GM23338 (cell line): ENCODE measurements at regions not wholly inside any gene's neighbourhood (a gene's known extent, or its start where the extent isn't known, plus 50 kb on each side); places are given as distances from the start of the nearest gene placed in this dataset.

Experiments used
- ATAC-seq: fragments of 200-7000 bp; cut with Tn5 transposase; 3 replicates; pipeline ENCODE4 v1.9.1; 2020
- DNase-seq: peaks from one replicate; pipeline ENCODE4 v3.0.0-alpha.2; 2015; ENCODE audit warnings: low spot score
- H2AFZ ChIP-seq: fragments of 200-600 bp; sonication (generic); 2 replicates; pipeline ENCODE4 v1.8.0; 2016; ENCODE audit warnings: antibody characterized with exemption, mild to moderate bottlenecking, moderate library complexity
- H3F3A ChIP-seq: fragments of 200-600 bp; sonication (generic); replicated peaks from 2 replicates; pipeline ENCODE4 v1.8.0; 2017; ENCODE audit warnings: antibody characterized with exemption, mixed run types, low read depth
- H3K27ac ChIP-seq: fragments of 200-600 bp; sonication (generic); 2 replicates; pipeline ENCODE4 v1.6.1; 2016; ENCODE audit warnings: low read depth
- H3K27me3 ChIP-seq: fragments of 200-600 bp; sonication (generic); 2 replicates; pipeline ENCODE4 v1.8.0; 2016; ENCODE audit warnings: mild to moderate bottlenecking, mixed run types, moderate library complexity; ENCODE audit not compliant: insufficient read depth
- H3K36me3 ChIP-seq: fragments of 200-600 bp; sonication (generic); 2 replicates; pipeline ENCODE4 v1.8.0; 2016; ENCODE audit warnings: mild to moderate bottlenecking; ENCODE audit not compliant: insufficient read depth
- H3K4me1 ChIP-seq: fragments of 200-600 bp; sonication (generic); 2 replicates; pipeline ENCODE4 v1.8.0; 2016; ENCODE audit warnings: mild to moderate bottlenecking, moderate library complexity; ENCODE audit not compliant: insufficient read depth
- H3K4me2 ChIP-seq: fragments of 200-600 bp; sonication (generic); 2 replicates; pipeline ENCODE4 v1.7.1; 2017; ENCODE audit warnings: mixed run types
- H3K4me3 ChIP-seq: fragments of 200-600 bp; sonication (generic); 2 replicates; pipeline ENCODE4 v1.6.1; 2016; ENCODE audit warnings: mixed run types
- H3K79me2 ChIP-seq: fragments of 200-600 bp; sonication (generic); replicated peaks from 2 replicates; pipeline ENCODE4 v1.8.0; 2017; ENCODE audit warnings: mild to moderate bottlenecking; ENCODE audit not compliant: insufficient read depth
- H3K9me2 ChIP-seq: fragments of 200-600 bp; sonication (generic); 2 replicates; pipeline ENCODE4 v1.8.0; 2017; ENCODE audit not compliant: insufficient read depth
- H4K20me1 ChIP-seq: fragments of 200-600 bp; sonication (generic); replicated peaks from 2 replicates; pipeline ENCODE4 v1.8.0; 2017; ENCODE audit warnings: mild to moderate bottlenecking; ENCODE audit not compliant: insufficient read depth
- H3K27ac Mint-ChIP-seq: 2 replicates; pipeline ENCODE4 v1.8.0; 2020; ENCODE audit warnings: inconsistent platforms, mild to moderate bottlenecking, moderate library complexity, mixed read lengths
- H3K27me3 Mint-ChIP-seq: 3 replicates; pipeline ENCODE4 v1.8.0; 2022; ENCODE audit warnings: low read depth, mild to moderate bottlenecking, moderate library complexity, mixed read lengths, inconsistent platforms; ENCODE audit not compliant: insufficient read depth, poor library complexity
- H3K36me3 Mint-ChIP-seq: 3 replicates; pipeline ENCODE4 v1.8.0; 2021; ENCODE audit warnings: low read depth, mild to moderate bottlenecking, inconsistent platforms, moderate library complexity, mixed read lengths
- H3K4me1 Mint-ChIP-seq: 3 replicates; pipeline ENCODE4 v1.8.0; 2020; ENCODE audit warnings: mild to moderate bottlenecking, inconsistent platforms, mixed read lengths
- H3K4me3 Mint-ChIP-seq: 3 replicates; pipeline ENCODE4 v1.8.0; 2021; ENCODE audit warnings: moderate library complexity, mild to moderate bottlenecking, inconsistent platforms, mixed read lengths
- H3K9me3 Mint-ChIP-seq: 3 replicates; pipeline ENCODE4 v1.8.0; 2020; ENCODE audit warnings: moderate library complexity, mild to moderate bottlenecking, inconsistent platforms, mixed read lengths
- CTCF ChIP-seq, 2 experiments: fragments of 200-600 bp in 1 of 2; sonication (generic) in 1 of 2; conservative IDR thresholded peaks; 2 replicates each; pipeline versions ENCODE4 v1.5.1 to v1.6.1; 2016 to 2017; ENCODE audit warnings: antibody characterized with exemption in 2 of 2, low read depth in 2 of 2, mild to moderate bottlenecking in 2 of 2, moderate library complexity in 1 of 2
- ETS1 ChIP-seq: IDR thresholded peaks from 2 replicates; pipeline ENCODE4 v1.6.1; 2016; ENCODE audit warnings: antibody characterized with exemption
- JUNB ChIP-seq: IDR thresholded peaks from one replicate; pipeline ENCODE4 v1.6.1; 2016; ENCODE audit warnings: antibody characterized with exemption; ENCODE audit not compliant: unreplicated experiment
- POLR2AphosphoS5 ChIP-seq: IDR thresholded peaks from 2 replicates; pipeline ENCODE4 v1.6.1; 2016; ENCODE audit warnings: antibody characterized with exemption, low read depth
- STAT1 ChIP-seq: IDR thresholded peaks from one replicate; pipeline ENCODE4 v1.6.1; 2016; ENCODE audit warnings: antibody characterized with exemption; ENCODE audit not compliant: unreplicated experiment
- TF ChIP-seq, protein P1 (sequence below): IDR thresholded peaks from one replicate; pipeline ENCODE4 v1.6.1; 2018; ENCODE audit warnings: antibody characterized with exemption; ENCODE audit not compliant: unreplicated experiment
- TF ChIP-seq, protein P2 (sequence below): fragments of 250-450 bp; sonication (Bioruptor Pico); IDR thresholded peaks from 2 replicates; pipeline ENCODE4 v1.5.0; 2020; ENCODE audit warnings: mild to moderate bottlenecking, moderate library complexity

- 0 out of 2 replicates have a peak, but pooled peaks cover 3% of the 10 kb centered on the region for H3K9me2 ChIP-seq
- ATAC-seq (no peak), DNase-seq (no peak)
- H3K27me3 ChIP-seq: no peaks in the 10 kb centered on the region
- no peaks in the 10 kb centered on the region for H3K4me1 ChIP-seq
- Mint-ChIP-seq H3K4me3 (no peak overlapping the region), H3K27ac (no peak overlapping the region), H3K4me1 (no peaks in the 10 kb centered on the region), H3K36me3 (0 out of 3 replicates have a peak, but pooled peaks cover 4% of the 10 kb centered on the region), H3K27me3 (peaks cover 3% of the 10 kb centered on the region), H3K9me3 (no peaks in the 10 kb centered on the region)
- H3K79me2 ChIP-seq: no peaks in the 10 kb centered on the region
- no peak overlapping the region for H3K4me3 ChIP-seq
- H2AFZ ChIP-seq: no peak overlapping the region
- no peak for TF ChIP-seq ETS1
- H4K20me1 ChIP-seq: no peaks in the 10 kb centered on the region
- H3F3A ChIP-seq: no peaks in the 10 kb centered on the region
- no peak overlapping the region for H3K27ac ChIP-seq
- no peak overlapping the region for H3K4me2 ChIP-seq
- H3K36me3 ChIP-seq: no peaks in the 10 kb centered on the region
Observed at GRCh38 chr14:34134484-34134883, 183.6 kb upstream of the EGLN3 start.

DNA sequence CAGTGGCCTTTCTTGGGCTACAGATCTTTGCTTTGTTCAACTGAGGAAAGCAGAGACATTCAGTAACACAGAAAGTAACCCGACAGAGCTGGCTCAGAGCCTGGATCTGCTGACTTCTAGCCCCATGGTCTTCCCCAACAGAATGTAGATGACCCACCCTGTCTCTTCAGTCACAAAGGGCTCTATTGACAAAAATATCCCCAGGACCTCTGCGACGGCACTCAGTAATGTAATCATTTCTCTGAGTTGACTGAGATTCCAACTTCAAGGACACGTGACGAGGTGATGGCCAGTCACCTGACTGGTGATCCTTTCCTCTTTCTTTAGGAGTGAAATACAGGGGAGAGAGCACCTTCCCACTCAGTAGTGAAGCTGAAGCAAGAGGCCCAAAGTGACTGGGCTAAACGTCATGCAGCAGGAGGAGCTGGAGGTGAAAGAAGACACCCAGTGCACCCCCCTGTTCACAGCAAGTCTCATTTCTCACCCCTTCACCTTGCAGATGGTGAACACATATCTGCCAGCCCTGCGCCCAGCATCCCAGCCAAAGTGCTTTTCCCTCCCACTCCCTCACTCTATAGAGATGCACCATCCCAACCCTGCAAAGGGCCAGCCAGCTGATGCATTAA, 179.2 kb upstream of the EGLN3 start:
- no peaks in the 10 kb centered on the region for H3K4me1 Mint-ChIP-seq
- no peaks in the 10 kb centered on the region for H3F3A ChIP-seq
- H3K27me3 Mint-ChIP-seq: no peaks in the 10 kb centered on the region
- no peak overlapping the region for H2AFZ ChIP-seq
- H3K9me2 ChIP-seq: peaks cover 9% of the 10 kb centered on the region; the same call in 1 of the 2 replicates
- no peaks in the 10 kb centered on the region for H3K36me3 Mint-ChIP-seq
- no peak overlapping the region for H3K27ac ChIP-seq
- H3K4me2 ChIP-seq: no peak overlapping the region
- ATAC-seq (no peak), DNase-seq (no peak)
- no peaks in the 10 kb centered on the region for H3K27me3 ChIP-seq
- no peak overlapping the region for H3K4me3 ChIP-seq
- no peaks in the 10 kb centered on the region for H3K36me3 ChIP-seq
- no peak overlapping the region for H3K4me3 Mint-ChIP-seq
- H3K4me1 ChIP-seq: no peaks in the 10 kb centered on the region
- no peak overlapping the region for H3K27ac Mint-ChIP-seq
- no peaks in the 10 kb centered on the region for H4K20me1 ChIP-seq
- H3K9me3 Mint-ChIP-seq: no peaks in the 10 kb centered on the region
- no peaks in the 10 kb centered on the region for H3K79me2 ChIP-seq
- TF ChIP-seq, protein P1, sequence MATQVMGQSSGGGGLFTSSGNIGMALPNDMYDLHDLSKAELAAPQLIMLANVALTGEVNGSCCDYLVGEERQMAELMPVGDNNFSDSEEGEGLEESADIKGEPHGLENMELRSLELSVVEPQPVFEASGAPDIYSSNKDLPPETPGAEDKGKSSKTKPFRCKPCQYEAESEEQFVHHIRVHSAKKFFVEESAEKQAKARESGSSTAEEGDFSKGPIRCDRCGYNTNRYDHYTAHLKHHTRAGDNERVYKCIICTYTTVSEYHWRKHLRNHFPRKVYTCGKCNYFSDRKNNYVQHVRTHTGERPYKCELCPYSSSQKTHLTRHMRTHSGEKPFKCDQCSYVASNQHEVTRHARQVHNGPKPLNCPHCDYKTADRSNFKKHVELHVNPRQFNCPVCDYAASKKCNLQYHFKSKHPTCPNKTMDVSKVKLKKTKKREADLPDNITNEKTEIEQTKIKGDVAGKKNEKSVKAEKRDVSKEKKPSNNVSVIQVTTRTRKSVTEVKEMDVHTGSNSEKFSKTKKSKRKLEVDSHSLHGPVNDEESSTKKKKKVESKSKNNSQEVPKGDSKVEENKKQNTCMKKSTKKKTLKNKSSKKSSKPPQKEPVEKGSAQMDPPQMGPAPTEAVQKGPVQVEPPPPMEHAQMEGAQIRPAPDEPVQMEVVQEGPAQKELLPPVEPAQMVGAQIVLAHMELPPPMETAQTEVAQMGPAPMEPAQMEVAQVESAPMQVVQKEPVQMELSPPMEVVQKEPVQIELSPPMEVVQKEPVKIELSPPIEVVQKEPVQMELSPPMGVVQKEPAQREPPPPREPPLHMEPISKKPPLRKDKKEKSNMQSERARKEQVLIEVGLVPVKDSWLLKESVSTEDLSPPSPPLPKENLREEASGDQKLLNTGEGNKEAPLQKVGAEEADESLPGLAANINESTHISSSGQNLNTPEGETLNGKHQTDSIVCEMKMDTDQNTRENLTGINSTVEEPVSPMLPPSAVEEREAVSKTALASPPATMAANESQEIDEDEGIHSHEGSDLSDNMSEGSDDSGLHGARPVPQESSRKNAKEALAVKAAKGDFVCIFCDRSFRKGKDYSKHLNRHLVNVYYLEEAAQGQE: no peak
- no peak for TF ChIP-seq STAT1
- TF ChIP-seq ETS1: no peak
- no peak for TF ChIP-seq POLR2AphosphoS5
- TF ChIP-seq, protein P2, sequence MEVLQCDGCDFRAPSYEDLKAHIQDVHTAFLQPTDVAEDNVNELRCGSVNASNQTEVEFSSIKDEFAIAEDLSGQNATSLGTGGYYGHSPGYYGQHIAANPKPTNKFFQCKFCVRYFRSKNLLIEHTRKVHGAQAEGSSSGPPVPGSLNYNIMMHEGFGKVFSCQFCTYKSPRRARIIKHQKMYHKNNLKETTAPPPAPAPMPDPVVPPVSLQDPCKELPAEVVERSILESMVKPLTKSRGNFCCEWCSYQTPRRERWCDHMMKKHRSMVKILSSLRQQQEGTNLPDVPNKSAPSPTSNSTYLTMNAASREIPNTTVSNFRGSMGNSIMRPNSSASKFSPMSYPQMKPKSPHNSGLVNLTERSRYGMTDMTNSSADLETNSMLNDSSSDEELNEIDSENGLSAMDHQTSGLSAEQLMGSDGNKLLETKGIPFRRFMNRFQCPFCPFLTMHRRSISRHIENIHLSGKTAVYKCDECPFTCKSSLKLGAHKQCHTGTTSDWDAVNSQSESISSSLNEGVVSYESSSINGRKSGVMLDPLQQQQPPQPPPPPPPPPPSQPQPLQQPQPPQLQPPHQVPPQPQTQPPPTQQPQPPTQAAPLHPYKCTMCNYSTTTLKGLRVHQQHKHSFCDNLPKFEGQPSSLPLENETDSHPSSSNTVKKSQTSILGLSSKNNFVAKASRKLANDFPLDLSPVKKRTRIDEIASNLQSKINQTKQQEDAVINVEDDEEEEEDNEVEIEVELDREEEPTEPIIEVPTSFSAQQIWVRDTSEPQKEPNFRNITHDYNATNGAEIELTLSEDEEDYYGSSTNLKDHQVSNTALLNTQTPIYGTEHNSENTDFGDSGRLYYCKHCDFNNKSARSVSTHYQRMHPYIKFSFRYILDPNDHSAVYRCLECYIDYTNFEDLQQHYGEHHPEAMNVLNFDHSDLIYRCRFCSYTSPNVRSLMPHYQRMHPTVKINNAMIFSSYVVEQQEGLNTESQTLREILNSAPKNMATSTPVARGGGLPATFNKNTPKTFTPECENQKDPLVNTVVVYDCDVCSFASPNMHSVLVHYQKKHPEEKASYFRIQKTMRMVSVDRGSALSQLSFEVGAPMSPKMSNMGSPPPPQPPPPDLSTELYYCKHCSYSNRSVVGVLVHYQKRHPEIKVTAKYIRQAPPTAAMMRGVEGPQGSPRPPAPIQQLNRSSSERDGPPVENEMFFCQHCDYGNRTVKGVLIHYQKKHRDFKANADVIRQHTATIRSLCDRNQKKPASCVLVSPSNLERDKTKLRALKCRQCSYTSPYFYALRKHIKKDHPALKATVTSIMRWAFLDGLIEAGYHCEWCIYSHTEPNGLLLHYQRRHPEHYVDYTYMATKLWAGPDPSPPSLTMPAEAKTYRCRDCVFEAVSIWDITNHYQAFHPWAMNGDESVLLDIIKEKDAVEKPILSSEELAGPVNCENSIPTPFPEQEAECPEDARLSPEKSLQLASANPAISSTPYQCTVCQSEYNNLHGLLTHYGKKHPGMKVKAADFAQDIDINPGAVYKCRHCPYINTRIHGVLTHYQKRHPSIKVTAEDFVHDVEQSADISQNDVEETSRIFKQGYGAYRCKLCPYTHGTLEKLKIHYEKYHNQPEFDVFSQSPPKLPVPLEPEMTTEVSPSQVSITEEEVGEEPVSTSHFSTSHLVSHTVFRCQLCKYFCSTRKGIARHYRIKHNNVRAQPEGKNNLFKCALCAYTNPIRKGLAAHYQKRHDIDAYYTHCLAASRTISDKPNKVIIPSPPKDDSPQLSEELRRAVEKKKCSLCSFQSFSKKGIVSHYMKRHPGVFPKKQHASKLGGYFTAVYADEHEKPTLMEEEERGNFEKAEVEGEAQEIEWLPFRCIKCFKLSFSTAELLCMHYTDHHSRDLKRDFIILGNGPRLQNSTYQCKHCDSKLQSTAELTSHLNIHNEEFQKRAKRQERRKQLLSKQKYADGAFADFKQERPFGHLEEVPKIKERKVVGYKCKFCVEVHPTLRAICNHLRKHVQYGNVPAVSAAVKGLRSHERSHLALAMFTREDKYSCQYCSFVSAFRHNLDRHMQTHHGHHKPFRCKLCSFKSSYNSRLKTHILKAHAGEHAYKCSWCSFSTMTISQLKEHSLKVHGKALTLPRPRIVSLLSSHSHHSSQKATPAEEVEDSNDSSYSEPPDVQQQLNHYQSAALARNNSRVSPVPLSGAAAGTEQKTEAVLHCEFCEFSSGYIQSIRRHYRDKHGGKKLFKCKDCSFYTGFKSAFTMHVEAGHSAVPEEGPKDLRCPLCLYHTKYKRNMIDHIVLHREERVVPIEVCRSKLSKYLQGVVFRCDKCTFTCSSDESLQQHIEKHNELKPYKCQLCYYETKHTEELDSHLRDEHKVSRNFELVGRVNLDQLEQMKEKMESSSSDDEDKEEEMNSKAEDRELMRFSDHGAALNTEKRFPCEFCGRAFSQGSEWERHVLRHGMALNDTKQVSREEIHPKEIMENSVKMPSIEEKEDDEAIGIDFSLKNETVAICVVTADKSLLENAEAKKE (CRISPR knock-in tag): no peak
- TF ChIP-seq CTCF (conservative IDR thresholded peaks at IDR 0.05; ENCODE audit: low read depth in 2 of 2): no peak
- no peak for TF ChIP-seq JUNB
